ENCODE measurements at regions not wholly inside any gene's neighbourhood (a gene's known extent, or its start where the extent isn't known, plus 50 kb on each side); places are given as distances from the start of the nearest gene placed in this dataset.

DNA sequence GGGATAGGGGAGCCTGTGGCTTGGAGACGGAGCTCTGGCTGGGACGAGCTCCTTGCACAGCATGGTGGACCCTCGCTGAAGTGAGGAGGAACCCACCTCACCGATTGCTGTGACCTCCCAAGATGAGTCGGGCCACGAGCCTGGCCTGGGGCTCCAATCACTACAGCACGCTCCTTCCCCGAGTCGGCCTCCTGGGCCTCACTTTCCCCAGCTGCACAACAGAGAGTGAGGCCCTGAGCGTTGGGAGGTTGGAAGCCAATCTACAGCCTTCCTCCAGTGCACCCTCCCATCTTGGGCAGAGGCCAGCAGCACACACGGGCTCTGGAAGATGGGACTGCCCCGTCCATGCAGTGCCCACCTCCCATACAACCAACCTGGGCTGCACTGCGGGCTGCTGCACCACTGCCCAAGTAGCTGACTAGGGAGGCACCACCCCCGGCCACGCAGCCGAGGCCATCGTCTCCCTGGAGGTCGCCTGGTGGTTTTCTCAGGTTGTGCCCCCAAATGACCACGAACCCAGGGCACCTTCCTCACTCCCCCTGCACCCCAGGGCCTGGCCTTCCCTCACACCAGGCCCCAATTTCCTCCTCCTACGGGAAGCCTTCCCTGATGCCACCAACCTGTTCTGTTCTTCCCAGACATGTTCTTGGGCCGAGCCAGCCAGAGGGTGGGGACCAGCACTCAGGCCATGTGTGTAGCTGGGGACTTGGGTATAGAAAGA lies 152.3 kb upstream of the C14orf180 start (continued):
- TF ChIP-seq, protein P1, sequence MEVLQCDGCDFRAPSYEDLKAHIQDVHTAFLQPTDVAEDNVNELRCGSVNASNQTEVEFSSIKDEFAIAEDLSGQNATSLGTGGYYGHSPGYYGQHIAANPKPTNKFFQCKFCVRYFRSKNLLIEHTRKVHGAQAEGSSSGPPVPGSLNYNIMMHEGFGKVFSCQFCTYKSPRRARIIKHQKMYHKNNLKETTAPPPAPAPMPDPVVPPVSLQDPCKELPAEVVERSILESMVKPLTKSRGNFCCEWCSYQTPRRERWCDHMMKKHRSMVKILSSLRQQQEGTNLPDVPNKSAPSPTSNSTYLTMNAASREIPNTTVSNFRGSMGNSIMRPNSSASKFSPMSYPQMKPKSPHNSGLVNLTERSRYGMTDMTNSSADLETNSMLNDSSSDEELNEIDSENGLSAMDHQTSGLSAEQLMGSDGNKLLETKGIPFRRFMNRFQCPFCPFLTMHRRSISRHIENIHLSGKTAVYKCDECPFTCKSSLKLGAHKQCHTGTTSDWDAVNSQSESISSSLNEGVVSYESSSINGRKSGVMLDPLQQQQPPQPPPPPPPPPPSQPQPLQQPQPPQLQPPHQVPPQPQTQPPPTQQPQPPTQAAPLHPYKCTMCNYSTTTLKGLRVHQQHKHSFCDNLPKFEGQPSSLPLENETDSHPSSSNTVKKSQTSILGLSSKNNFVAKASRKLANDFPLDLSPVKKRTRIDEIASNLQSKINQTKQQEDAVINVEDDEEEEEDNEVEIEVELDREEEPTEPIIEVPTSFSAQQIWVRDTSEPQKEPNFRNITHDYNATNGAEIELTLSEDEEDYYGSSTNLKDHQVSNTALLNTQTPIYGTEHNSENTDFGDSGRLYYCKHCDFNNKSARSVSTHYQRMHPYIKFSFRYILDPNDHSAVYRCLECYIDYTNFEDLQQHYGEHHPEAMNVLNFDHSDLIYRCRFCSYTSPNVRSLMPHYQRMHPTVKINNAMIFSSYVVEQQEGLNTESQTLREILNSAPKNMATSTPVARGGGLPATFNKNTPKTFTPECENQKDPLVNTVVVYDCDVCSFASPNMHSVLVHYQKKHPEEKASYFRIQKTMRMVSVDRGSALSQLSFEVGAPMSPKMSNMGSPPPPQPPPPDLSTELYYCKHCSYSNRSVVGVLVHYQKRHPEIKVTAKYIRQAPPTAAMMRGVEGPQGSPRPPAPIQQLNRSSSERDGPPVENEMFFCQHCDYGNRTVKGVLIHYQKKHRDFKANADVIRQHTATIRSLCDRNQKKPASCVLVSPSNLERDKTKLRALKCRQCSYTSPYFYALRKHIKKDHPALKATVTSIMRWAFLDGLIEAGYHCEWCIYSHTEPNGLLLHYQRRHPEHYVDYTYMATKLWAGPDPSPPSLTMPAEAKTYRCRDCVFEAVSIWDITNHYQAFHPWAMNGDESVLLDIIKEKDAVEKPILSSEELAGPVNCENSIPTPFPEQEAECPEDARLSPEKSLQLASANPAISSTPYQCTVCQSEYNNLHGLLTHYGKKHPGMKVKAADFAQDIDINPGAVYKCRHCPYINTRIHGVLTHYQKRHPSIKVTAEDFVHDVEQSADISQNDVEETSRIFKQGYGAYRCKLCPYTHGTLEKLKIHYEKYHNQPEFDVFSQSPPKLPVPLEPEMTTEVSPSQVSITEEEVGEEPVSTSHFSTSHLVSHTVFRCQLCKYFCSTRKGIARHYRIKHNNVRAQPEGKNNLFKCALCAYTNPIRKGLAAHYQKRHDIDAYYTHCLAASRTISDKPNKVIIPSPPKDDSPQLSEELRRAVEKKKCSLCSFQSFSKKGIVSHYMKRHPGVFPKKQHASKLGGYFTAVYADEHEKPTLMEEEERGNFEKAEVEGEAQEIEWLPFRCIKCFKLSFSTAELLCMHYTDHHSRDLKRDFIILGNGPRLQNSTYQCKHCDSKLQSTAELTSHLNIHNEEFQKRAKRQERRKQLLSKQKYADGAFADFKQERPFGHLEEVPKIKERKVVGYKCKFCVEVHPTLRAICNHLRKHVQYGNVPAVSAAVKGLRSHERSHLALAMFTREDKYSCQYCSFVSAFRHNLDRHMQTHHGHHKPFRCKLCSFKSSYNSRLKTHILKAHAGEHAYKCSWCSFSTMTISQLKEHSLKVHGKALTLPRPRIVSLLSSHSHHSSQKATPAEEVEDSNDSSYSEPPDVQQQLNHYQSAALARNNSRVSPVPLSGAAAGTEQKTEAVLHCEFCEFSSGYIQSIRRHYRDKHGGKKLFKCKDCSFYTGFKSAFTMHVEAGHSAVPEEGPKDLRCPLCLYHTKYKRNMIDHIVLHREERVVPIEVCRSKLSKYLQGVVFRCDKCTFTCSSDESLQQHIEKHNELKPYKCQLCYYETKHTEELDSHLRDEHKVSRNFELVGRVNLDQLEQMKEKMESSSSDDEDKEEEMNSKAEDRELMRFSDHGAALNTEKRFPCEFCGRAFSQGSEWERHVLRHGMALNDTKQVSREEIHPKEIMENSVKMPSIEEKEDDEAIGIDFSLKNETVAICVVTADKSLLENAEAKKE (CRISPR knock-in tag; IDR thresholded peaks at IDR 0.05) = no peak
- TF ChIP-seq POLR2AphosphoS5 (IDR thresholded peaks at IDR 0.05; ENCODE audit: low read depth) (no peak), EZH2phosphoT487 (IDR thresholded peaks at IDR 0.05; ENCODE audit: unreplicated experiment) (no peak)

DNA sequence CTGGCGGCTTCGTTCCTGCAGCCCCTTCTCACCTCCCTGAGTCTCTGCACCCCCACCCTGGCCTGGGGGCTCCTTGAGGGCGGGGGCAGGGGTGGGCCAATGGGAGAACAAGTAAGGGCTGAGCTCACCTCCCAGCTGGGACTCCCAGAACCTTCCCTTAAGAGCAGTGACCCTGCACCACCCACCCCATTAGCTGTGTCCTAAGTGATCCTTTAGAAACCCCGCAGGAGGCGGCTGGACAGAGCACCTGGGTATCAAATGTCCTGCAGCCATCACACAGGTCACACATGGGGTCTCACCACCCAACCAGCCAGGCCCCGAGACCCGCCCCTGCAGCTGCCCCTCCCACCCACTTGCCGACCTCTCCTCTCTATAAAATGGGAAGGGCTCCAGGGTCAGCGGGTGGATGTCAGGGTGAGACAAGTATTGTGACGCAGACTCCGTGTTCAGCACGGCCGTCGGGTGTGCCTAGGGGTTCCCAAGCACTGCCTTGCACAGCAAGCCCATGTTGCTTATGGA lies 151.2 kb upstream of the C14orf180 start:
- Histone ChIP-seq H2AFZ (no peak overlapping the region), H3K4me2 (no peak overlapping the region), H3K36me3 (ENCODE audit: insufficient read depth) (no peaks in the 10 kb centered on the region), H3K79me2 (replicated peaks; ENCODE audit: insufficient read depth) (no peaks in the 10 kb centered on the region), H4K20me1 (replicated peaks; ENCODE audit: insufficient read depth) (no peaks in the 10 kb centered on the region), H3K4me3 (no peak overlapping the region), H3K27ac (ENCODE audit: low read depth) (no peak overlapping the region), H3K27me3 (ENCODE audit: insufficient read depth) (no peaks in the 10 kb centered on the region), H3K9me2 (ENCODE audit: insufficient read depth) (no peaks in the 10 kb centered on the region), H3F3A (replicated peaks; ENCODE audit: low read depth) (no peaks in the 10 kb centered on the region), H3K4me1 (ENCODE audit: insufficient read depth) (no peaks in the 10 kb centered on the region)
- ATAC-seq (no peak), DNase-seq (ENCODE audit: low spot score) (no peak)
- peaks cover 9% of the 10 kb centered on the region for H3K27me3 Mint-ChIP-seq (ENCODE audit: insufficient read depth, low read depth, poor library complexity)
- no peak overlapping the region for H3K27ac Mint-ChIP-seq
- no peaks in the 10 kb centered on the region for H3K9me3 Mint-ChIP-seq
- no peak overlapping the region for H3K4me3 Mint-ChIP-seq
- TF ChIP-seq, protein P1 (CRISPR knock-in tag; IDR thresholded peaks at IDR 0.05) = no peak
- TF ChIP-seq ZNF114 (CRISPR knock-in tag; IDR thresholded peaks at IDR 0.05) = no peak
- TF ChIP-seq EZH2 (IDR thresholded peaks at IDR 0.05; ENCODE audit: low read depth, unreplicated experiment) = no peak
- no peak for TF ChIP-seq ETS1 (IDR thresholded peaks at IDR 0.05)
- no peak for TF ChIP-seq NANOG (IDR thresholded peaks at IDR 0.05; ENCODE audit: borderline replicate concordance)
- no peak for TF ChIP-seq EZH2phosphoT487 (IDR thresholded peaks at IDR 0.05; ENCODE audit: unreplicated experiment)
- TF ChIP-seq JUNB (IDR thresholded peaks at IDR 0.05; ENCODE audit: unreplicated experiment) = no peak
- H3K36me3 Mint-ChIP-seq (ENCODE audit: low read depth) = no peaks in the 10 kb centered on the region
- peaks cover 4% of the 10 kb centered on the region; the same call in 1 of the 3 replicates for H3K4me1 Mint-ChIP-seq

Measured in GM23338 (cell line).